GM10248 (cell line): ENCODE measurements at regions not wholly inside any gene's neighbourhood (a gene's known extent, or its start where the extent isn't known, plus 50 kb on each side); places are given as distances from the start of the nearest gene placed in this dataset.
A peak's percentile ranks its signal among the peaks of the same experiment; 100 is the strongest.

ENCODE experiments used
- CTCF ChIA-PET: fragments of 300-600 bp; sonication (Branson Sonifier 250); formaldehyde crosslinking; extraction: SDS; loops from one replicate; lab custom pipeline; 2021; ENCODE audit warnings: antibody characterized with exemption; lab: Yijun Ruan, JAX
- POLR2A ChIA-PET: fragments of 350-650 bp; sonication (Branson Sonifier 250); formaldehyde crosslinking; extraction: SDS; loops from one replicate; lab custom pipeline; 2020; ENCODE audit warnings: antibody characterized with exemption; lab: Yijun Ruan, JAX
- DNase-seq: peaks from one replicate; pipeline ENCODE4 v3.0.0; 2012; ENCODE audit errors: extremely low spot score
- CTCF ChIP-seq: IDR thresholded peaks from 2 replicates; pipeline ENCODE4 v1.5.1; 2012; ENCODE audit warnings: mild to moderate bottlenecking, low read depth; ENCODE audit errors: extremely low read depth, missing control alignments, control extremely low read depth

- ChIA-PET POLR2A (no interaction called here), CTCF (no interaction called here)
- no peak for TF ChIP-seq CTCF
- no peak for DNase-seq
Measured at GRCh38 chrX:44651358-44651757, 108.7 kb upstream of the FUNDC1 start.

GRCh38 chrX:44643723-44644122 is 101.1 kb upstream of the FUNDC1 start:
- POLR2A ChIA-PET = no interaction called here
- CTCF ChIA-PET = no interaction called here
- no peak for DNase-seq
- no peak for TF ChIP-seq CTCF

- no peak for DNase-seq
- TF ChIP-seq CTCF = no peak
- POLR2A ChIA-PET = no interaction called here
- CTCF ChIA-PET = no interaction called here
Measured at GRCh38 chrX:44637282-44637681, 94.6 kb upstream of the FUNDC1 start.

GRCh38 chrX:44621078-44621477 is 78.4 kb upstream of the FUNDC1 start:
- DNase-seq = no peak
- ChIA-PET POLR2A (no interaction called here), CTCF (no interaction called here)
- TF ChIP-seq CTCF = no peak

GRCh38 chrX:44619039-44619438 is 76.4 kb upstream of the FUNDC1 start:
- CTCF ChIA-PET = no interaction called here

GRCh38 chrX:44596277-44596676 is 53.6 kb upstream of the FUNDC1 start:
- ChIA-PET CTCF (no interaction called here), POLR2A (interaction anchor here (0.6 kb wide), 1 partner anchor 23 kb away, joined by 4 read pairs; no protein-coding TSS in a partner anchor)
- peak; percentile 54 for DNase-seq
- no peak for TF ChIP-seq CTCF

More at GRCh38 chrX:44619039-44619438, 76.4 kb upstream of the FUNDC1 start:
- POLR2A ChIA-PET = no interaction called here
- TF ChIP-seq CTCF = no peak
- DNase-seq = no peak
